ENCODE measurements at regions not wholly inside any gene's neighbourhood (a gene's known extent, or its start where the extent isn't known, plus 50 kb on each side); places are given as distances from the start of the nearest gene placed in this dataset.

GRCh38 chr22:47593291-47593690 lies 830.8 kb downstream of the TBC1D22A start:
- WGBS (ENCODE audit: insufficient coverage) = 86% methylated on average over 11 of the region's 13 CpGs
- Mint-ChIP-seq H3K9me3 (no peaks in the 10 kb centered on the region), H3K4me3 (no peak overlapping the region), H3K4me1 (no peaks in the 10 kb centered on the region), H3K27ac (no peak overlapping the region), H3K36me3 (no peaks in the 10 kb centered on the region), H3K27me3 (peaks cover 3 to 8% of the 10 kb centered on the region in 2 donors)
- Histone ChIP-seq H3K4me3 (ENCODE audit: control insufficient read depth in 1 of 2, extremely low read depth in 1 of 2, low read length in 1 of 2) (no peak overlapping the region), H3K36me3 (ENCODE audit: control insufficient read depth in 2 of 2, extremely low read depth in 1 of 2, insufficient read depth in 1 of 2, low read length in 1 of 2) (no peaks in the 10 kb centered on the region), H3K9me3 (no peaks in the 10 kb centered on the region), H3K27me3 (replicated peaks in 1 of 2; ENCODE audit: control insufficient read depth in 2 of 2, extremely low read depth in 1 of 2, insufficient read depth in 2 of 2, low read length in 1 of 2) (peaks cover 0 to 4% of the 10 kb centered on the region in 2 experiments), H3K27ac (ENCODE audit: low read length) (no peak overlapping the region), H3K4me1 (ENCODE audit: control insufficient read depth in 1 of 2, extremely low read depth in 1 of 2, insufficient read depth in 2 of 2, low read length in 2 of 2) (no peaks in the 10 kb centered on the region)
- ChIA-PET POLR2A (no interaction called here), CTCF (no interaction called here)
- DNase-seq = no peak
- no peak for ATAC-seq (replicated peaks in 1 of 4)

- H3K27ac ChIP-seq (ENCODE audit: low read length) = no peak overlapping the region
- ChIA-PET POLR2A (no interaction called here), CTCF (no interaction called here)
- H3K9me3 Mint-ChIP-seq = no peaks in the 10 kb centered on the region
- ATAC-seq (replicated peaks in 1 of 4) = no peak
- H3K4me3 Mint-ChIP-seq = no peak overlapping the region
- H3K9me3 ChIP-seq = no peaks in the 10 kb centered on the region
- peaks cover 3 to 9% of the 10 kb centered on the region in 2 donors for H3K27me3 Mint-ChIP-seq
- no peaks in the 10 kb centered on the region for H3K4me1 ChIP-seq (ENCODE audit: control insufficient read depth in 1 of 2, extremely low read depth in 1 of 2, insufficient read depth in 2 of 2, low read length in 2 of 2)
- no peaks in the 10 kb centered on the region for H3K4me1 Mint-ChIP-seq
- no peak for DNase-seq
- peaks cover 0 to 4% of the 10 kb centered on the region in 2 experiments for H3K27me3 ChIP-seq (replicated peaks in 1 of 2; ENCODE audit: control insufficient read depth in 2 of 2, extremely low read depth in 1 of 2, insufficient read depth in 2 of 2, low read length in 1 of 2)
- H3K4me3 ChIP-seq (ENCODE audit: control insufficient read depth in 1 of 2, extremely low read depth in 1 of 2, low read length in 1 of 2) = no peak overlapping the region
- no peaks in the 10 kb centered on the region for H3K36me3 ChIP-seq (ENCODE audit: control insufficient read depth in 2 of 2, extremely low read depth in 1 of 2, insufficient read depth in 1 of 2, low read length in 1 of 2)
- H3K27ac Mint-ChIP-seq = no peak overlapping the region
- H3K36me3 Mint-ChIP-seq = no peaks in the 10 kb centered on the region
- WGBS (ENCODE audit: insufficient coverage) = 67% methylated on average over 3 of the region's 9 CpGs
Observed at GRCh38 chr22:47592791-47593190, 830.3 kb downstream of the TBC1D22A start.

GRCh38 chr22:47591709-47592108 lies 829.3 kb downstream of the TBC1D22A start:
- POLR2A ChIA-PET = no interaction called here
- Mint-ChIP-seq H3K36me3 (no peaks in the 10 kb centered on the region), H3K9me3 (no peaks in the 10 kb centered on the region), H3K27ac (no peak overlapping the region), H3K4me3 (no peak overlapping the region), H3K27me3 (peaks cover 3 to 9% of the 10 kb centered on the region in 2 donors), H3K4me1 (no peaks in the 10 kb centered on the region)
- DNase-seq = no peak
- no peak for ATAC-seq (replicated peaks in 1 of 4)
- Histone ChIP-seq H3K36me3 (ENCODE audit: control insufficient read depth in 2 of 2, extremely low read depth in 1 of 2, insufficient read depth in 1 of 2, low read length in 1 of 2) (no peaks in the 10 kb centered on the region), H3K4me3 (ENCODE audit: control insufficient read depth in 1 of 2, extremely low read depth in 1 of 2, low read length in 1 of 2) (no peak overlapping the region), H3K4me1 (ENCODE audit: control insufficient read depth in 1 of 2, extremely low read depth in 1 of 2, insufficient read depth in 2 of 2, low read length in 2 of 2) (no peaks in the 10 kb centered on the region), H3K9me3 (no peaks in the 10 kb centered on the region), H3K27me3 (replicated peaks in 1 of 2; ENCODE audit: control insufficient read depth in 2 of 2, extremely low read depth in 1 of 2, insufficient read depth in 2 of 2, low read length in 1 of 2) (peaks cover 0 to 4% of the 10 kb centered on the region in 2 experiments), H3K27ac (ENCODE audit: low read length) (no peak overlapping the region)
- WGBS (ENCODE audit: insufficient coverage) = 78% methylated on average over 10 of the region's 16 CpGs
- CTCF ChIA-PET = no interaction called here

- no peak overlapping the region for H3K4me3 Mint-ChIP-seq
Observed at GRCh38 chr22:47591016-47591415, 828.6 kb downstream of the TBC1D22A start.

GRCh38 chr22:47589271-47590250 lies 827.1 kb downstream of the TBC1D22A start:
- no peak overlapping the region for H3K27ac ChIP-seq (ENCODE audit: low read length)
- Mint-ChIP-seq H3K27me3 (peaks cover 3 to 9% of the 10 kb centered on the region in 2 donors), H3K4me1 (no peaks in the 10 kb centered on the region), H3K9me3 (peaks cover 0 to 6% (median 3%) of the 10 kb centered on the region in 3 donors), H3K36me3 (no peaks in the 10 kb centered on the region), H3K27ac (peak overlapping the region in 1 of 2 donors; percentile 17), H3K4me3 (no peak overlapping the region)
- H3K27me3 ChIP-seq (replicated peaks in 1 of 2; ENCODE audit: control insufficient read depth in 2 of 2, extremely low read depth in 1 of 2, insufficient read depth in 2 of 2, low read length in 1 of 2) = peaks cover 0 to 4% of the 10 kb centered on the region in 2 experiments
- DNase-seq (no peak), ATAC-seq (replicated peaks in 1 of 4) (no peak)
- ChIA-PET POLR2A (no interaction called here), CTCF (no interaction called here)
- no peaks in the 10 kb centered on the region for H3K36me3 ChIP-seq (ENCODE audit: control insufficient read depth in 2 of 2, extremely low read depth in 1 of 2, insufficient read depth in 1 of 2, low read length in 1 of 2)
- no peak overlapping the region for H3K4me3 ChIP-seq (ENCODE audit: control insufficient read depth in 1 of 2, extremely low read depth in 1 of 2, low read length in 1 of 2)
- no peaks in the 10 kb centered on the region for H3K4me1 ChIP-seq (ENCODE audit: control insufficient read depth in 1 of 2, extremely low read depth in 1 of 2, insufficient read depth in 2 of 2, low read length in 2 of 2)
- WGBS (ENCODE audit: insufficient coverage) = 84% methylated on average over 11 of the region's 17 CpGs
- H3K9me3 ChIP-seq = peaks cover under 1% of the 10 kb centered on the region

More at GRCh38 chr22:47591016-47591415, 828.6 kb downstream of the TBC1D22A start:
- H3K27ac Mint-ChIP-seq = no peak overlapping the region
- peaks cover 0 to 4% of the 10 kb centered on the region in 2 experiments for H3K27me3 ChIP-seq (replicated peaks in 1 of 2; ENCODE audit: control insufficient read depth in 2 of 2, extremely low read depth in 1 of 2, insufficient read depth in 2 of 2, low read length in 1 of 2)
- CTCF ChIA-PET = no interaction called here
- H3K27me3 Mint-ChIP-seq = peaks cover 3 to 9% of the 10 kb centered on the region in 2 donors
- no peak overlapping the region for H3K27ac ChIP-seq (ENCODE audit: low read length)
- H3K36me3 Mint-ChIP-seq = no peaks in the 10 kb centered on the region
- DNase-seq (no peak), ATAC-seq (replicated peaks in 1 of 4) (no peak)
- no peaks in the 10 kb centered on the region for H3K4me1 ChIP-seq (ENCODE audit: control insufficient read depth in 1 of 2, extremely low read depth in 1 of 2, insufficient read depth in 2 of 2, low read length in 2 of 2)
- no peaks in the 10 kb centered on the region for H3K4me1 Mint-ChIP-seq
- no peaks in the 10 kb centered on the region for H3K9me3 Mint-ChIP-seq
- 88% methylated on average over 7 of the region's 7 CpGs for WGBS (ENCODE audit: insufficient coverage)
- no peak overlapping the region for H3K4me3 ChIP-seq (ENCODE audit: control insufficient read depth in 1 of 2, extremely low read depth in 1 of 2, low read length in 1 of 2)
- no peaks in the 10 kb centered on the region for H3K9me3 ChIP-seq
- no peaks in the 10 kb centered on the region for H3K36me3 ChIP-seq (ENCODE audit: control insufficient read depth in 2 of 2, extremely low read depth in 1 of 2, insufficient read depth in 1 of 2, low read length in 1 of 2)
- POLR2A ChIA-PET = no interaction called here

GRCh38 chr22:47588578-47588960 lies 826.1 kb downstream of the TBC1D22A start:
- no peaks in the 10 kb centered on the region for H3K4me1 ChIP-seq (ENCODE audit: control insufficient read depth in 1 of 2, extremely low read depth in 1 of 2, insufficient read depth in 2 of 2, low read length in 2 of 2)
- no peak overlapping the region for H3K4me3 ChIP-seq (ENCODE audit: control insufficient read depth in 1 of 2, extremely low read depth in 1 of 2, low read length in 1 of 2)
- ATAC-seq (replicated peaks in 1 of 4) (no peak), DNase-seq (no peak)
- no peaks in the 10 kb centered on the region for H3K4me1 Mint-ChIP-seq
- H3K36me3 Mint-ChIP-seq = no peaks in the 10 kb centered on the region
- peaks cover 3 to 9% of the 10 kb centered on the region in 2 donors for H3K27me3 Mint-ChIP-seq
- ChIA-PET CTCF (no interaction called here), POLR2A (no interaction called here)
- peaks cover 2% of the 10 kb centered on the region for H3K9me3 ChIP-seq
- no peak overlapping the region for H3K4me3 Mint-ChIP-seq
- H3K27me3 ChIP-seq (replicated peaks in 1 of 2; ENCODE audit: control insufficient read depth in 2 of 2, extremely low read depth in 1 of 2, insufficient read depth in 2 of 2, low read length in 1 of 2) = peaks cover 0 to 4% of the 10 kb centered on the region in 2 experiments
- H3K27ac Mint-ChIP-seq = no peak overlapping the region
- H3K27ac ChIP-seq (ENCODE audit: low read length) = no peak overlapping the region
- H3K9me3 Mint-ChIP-seq = peaks cover 0 to 13% (median 9%) of the 10 kb centered on the region in 3 donors
- 84% methylated on average over 7 of the region's 7 CpGs for WGBS (ENCODE audit: insufficient coverage)
- H3K36me3 ChIP-seq (ENCODE audit: control insufficient read depth in 2 of 2, extremely low read depth in 1 of 2, insufficient read depth in 1 of 2, low read length in 1 of 2) = no peaks in the 10 kb centered on the region

All from T-cell (primary cell).